Endodermal cell (in vitro differentiated cells): ENCODE measurements at regions not wholly inside any gene's neighbourhood (a gene's known extent, or its start where the extent isn't known, plus 50 kb on each side); places are given as distances from the start of the nearest gene placed in this dataset.

Source experiments
- DNase-seq: peaks from one replicate; pipeline ENCODE4 v3.0.0-alpha.2; 2017
- H3K27ac ChIP-seq: 2 replicates; pipeline ENCODE4 v1.5.1; 2013; ENCODE audit warnings: mild to moderate bottlenecking, low read depth, low read length, moderate library complexity
- H3K27me3 ChIP-seq: 2 replicates; pipeline ENCODE4 v1.6.1; 2013; ENCODE audit warnings: mild to moderate bottlenecking, low read length, moderate library complexity; ENCODE audit not compliant: insufficient read depth, control insufficient read depth, poor library complexity, severe bottlenecking
- H3K36me3 ChIP-seq: 2 replicates; pipeline ENCODE4 v1.7.0; 2013; ENCODE audit warnings: mild to moderate bottlenecking, low read length, moderate library complexity; ENCODE audit not compliant: control insufficient read depth, insufficient read depth
- H3K4me1 ChIP-seq: one replicate; pipeline ENCODE4 v1.7.0; 2013; ENCODE audit warnings: low read length; ENCODE audit not compliant: control insufficient read depth, insufficient read depth
- H3K4me3 ChIP-seq: 2 replicates; pipeline ENCODE4 v1.5.1; 2013; ENCODE audit warnings: mild to moderate bottlenecking, low read length, moderate library complexity
- H3K9ac ChIP-seq: 2 replicates; pipeline ENCODE4 v1.6.1; 2013; ENCODE audit warnings: mild to moderate bottlenecking, low read length, moderate library complexity; ENCODE audit not compliant: poor library complexity, severe bottlenecking; ENCODE audit errors: extremely low read depth
- H3K9me3 ChIP-seq: 2 replicates; pipeline ENCODE4 v1.6.1; 2013; ENCODE audit warnings: mild to moderate bottlenecking, low read length, moderate library complexity; ENCODE audit not compliant: control insufficient read depth
- H3K27ac Mint-ChIP-seq: 2 replicates; pipeline ENCODE4 v1.8.0; 2020; ENCODE audit warnings: mixed read lengths
- H3K27me3 Mint-ChIP-seq: 2 replicates; pipeline ENCODE4 v1.8.0; 2021; ENCODE audit warnings: mild to moderate bottlenecking, mixed read lengths; ENCODE audit not compliant: insufficient read depth
- H3K36me3 Mint-ChIP-seq: 2 replicates; pipeline ENCODE4 v1.8.0; 2020; ENCODE audit warnings: low read depth, mixed read lengths
- H3K4me1 Mint-ChIP-seq: 2 replicates; pipeline ENCODE4 v1.8.0; 2020; ENCODE audit warnings: mixed read lengths
- H3K4me3 Mint-ChIP-seq: 2 replicates; pipeline ENCODE4 v1.8.0; 2020; ENCODE audit warnings: mild to moderate bottlenecking, moderate library complexity, mixed read lengths
- H3K9me3 Mint-ChIP-seq: 2 replicates; pipeline ENCODE4 v1.8.0; 2020; ENCODE audit warnings: mild to moderate bottlenecking, mixed read lengths
- CTCF ChIP-seq: fragments of 200-600 bp; sonication (generic); conservative IDR thresholded peaks from 2 replicates; pipeline ENCODE4 v1.5.0; 2021; ENCODE audit warnings: antibody characterized with exemption, mild to moderate bottlenecking
- WGBS, 2 experiments: methylation state at CpG; one replicate each; pipeline versions ENCODE4 v1.1.5 to v1.1.7; 2013; ENCODE audit warnings: missing lambda C conversion rate in 2 of 2, mixed read lengths in 1 of 2; ENCODE audit not compliant: insufficient coverage in 1 of 2, insufficient read length in 1 of 2; 5-methylcytosine and 5-hydroxymethylcytosine counted together

- Histone ChIP-seq H3K27ac (no peak overlapping the region), H3K9ac (no peak overlapping the region), H3K36me3 (no peaks in the 10 kb centered on the region), H3K9me3 (no peaks in the 10 kb centered on the region), H3K4me1 (no peaks in the 10 kb centered on the region), H3K4me3 (no peak overlapping the region), H3K27me3 (peaks cover 17% of the 10 kb centered on the region)
- H3K9me3 Mint-ChIP-seq = peaks cover 13% of the 10 kb centered on the region
- H3K4me1 Mint-ChIP-seq = no peaks in the 10 kb centered on the region
- no peak for TF ChIP-seq CTCF
- no peak overlapping the region for H3K27ac Mint-ChIP-seq
- H3K36me3 Mint-ChIP-seq = no peaks in the 10 kb centered on the region
- WGBS, 2 experiments = 92 to 98% methylated on average over 5 of the region's 5 CpGs
- DNase-seq = no peak
- H3K4me3 Mint-ChIP-seq = no peak overlapping the region
- H3K27me3 Mint-ChIP-seq = peaks cover 10% of the 10 kb centered on the region
Measured at GRCh38 chr17:33523577-33523981, 230.5 kb upstream of the ASIC2 start.

GRCh38 chr17:33525186-33525585, 232.1 kb upstream of the ASIC2 start:
- Histone ChIP-seq H3K4me1 (no peaks in the 10 kb centered on the region), H3K4me3 (no peak overlapping the region), H3K27me3 (peaks cover 17% of the 10 kb centered on the region), H3K27ac (no peak overlapping the region), H3K36me3 (no peaks in the 10 kb centered on the region), H3K9ac (no peak overlapping the region), H3K9me3 (no peaks in the 10 kb centered on the region)
- Mint-ChIP-seq H3K27me3 (peaks cover 10% of the 10 kb centered on the region), H3K4me1 (no peaks in the 10 kb centered on the region), H3K36me3 (no peaks in the 10 kb centered on the region), H3K27ac (no peak overlapping the region), H3K9me3 (peaks cover 13% of the 10 kb centered on the region), H3K4me3 (no peak overlapping the region)
- no peak for TF ChIP-seq CTCF
- 91 to 94% methylated on average over 3 to 7 of the region's 7 CpGs for WGBS, 2 experiments
- no peak for DNase-seq

- DNase-seq = no peak
- no peaks in the 10 kb centered on the region for H3K4me1 ChIP-seq
- H3K27me3 ChIP-seq = peaks cover 17% of the 10 kb centered on the region
- H3K27me3 Mint-ChIP-seq = peaks cover 10% of the 10 kb centered on the region
- WGBS, 2 experiments = 80 to 92% methylated on average over 3 to 5 of the region's 5 CpGs
- no peak overlapping the region for H3K27ac ChIP-seq
- H3K4me1 Mint-ChIP-seq = no peaks in the 10 kb centered on the region
- no peaks in the 10 kb centered on the region for H3K9me3 ChIP-seq
- no peak overlapping the region for H3K9ac ChIP-seq
- TF ChIP-seq CTCF = no peak
- no peak overlapping the region for H3K27ac Mint-ChIP-seq
- no peaks in the 10 kb centered on the region for H3K36me3 ChIP-seq
- H3K9me3 Mint-ChIP-seq = peaks cover 13% of the 10 kb centered on the region
- no peak overlapping the region for H3K4me3 Mint-ChIP-seq
- H3K4me3 ChIP-seq = no peak overlapping the region
- no peaks in the 10 kb centered on the region for H3K36me3 Mint-ChIP-seq
Measured at GRCh38 chr17:33526717-33527116, 233.6 kb upstream of the ASIC2 start.
